ENCODE measurements at regions not wholly inside any gene's neighbourhood (a gene's known extent, or its start where the extent isn't known, plus 50 kb on each side); places are given as distances from the start of the nearest gene placed in this dataset.
"Not testable (repeated sequence)": the region's sequence is repeated elsewhere in the genome, so short reads cannot be mapped to it uniquely, and the experiment has no call there.

- no peak for DNase-seq
Measured at GRCh38 chr5:125660231-125660895, 762.8 kb upstream of the GRAMD2B start.

- no peak for DNase-seq
Measured at GRCh38 chr5:125661584-125661983, 761.6 kb upstream of the GRAMD2B start.

- DNase-seq = no peak
Measured at GRCh38 chr5:125668884-125669283, 754.3 kb upstream of the GRAMD2B start.

DNA sequence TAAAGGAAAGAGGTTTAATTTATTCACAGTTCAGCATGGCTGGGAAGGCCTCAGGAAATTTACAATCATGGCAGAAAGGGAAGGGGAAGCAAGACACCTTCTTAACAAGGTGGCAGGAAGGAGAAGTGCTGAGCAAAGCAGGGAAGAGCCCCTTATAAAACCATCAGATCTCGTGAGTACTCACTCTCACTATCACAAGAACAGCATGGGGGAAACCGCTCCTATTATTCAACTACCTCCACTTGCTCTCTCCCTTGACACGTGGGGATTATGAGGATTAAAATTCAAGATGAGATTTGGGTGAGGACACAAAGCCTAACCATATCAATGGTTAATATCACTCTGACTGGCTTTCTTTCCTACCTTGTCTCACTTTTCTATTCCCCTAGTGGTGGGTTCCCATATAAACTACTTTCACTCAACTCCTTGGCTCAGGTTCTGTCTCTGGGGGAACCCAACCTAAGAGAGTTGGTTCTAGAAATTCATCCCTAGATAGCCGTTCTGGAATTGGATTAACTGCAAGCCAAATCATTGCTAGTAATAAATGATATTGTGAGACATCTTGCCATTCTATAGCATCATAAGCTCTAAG lies 749.8 kb upstream of the GRAMD2B start:
- no peak for DNase-seq

- no peak for DNase-seq
Measured at GRCh38 chr5:125679522-125679921, 743.7 kb upstream of the GRAMD2B start.

DNA sequence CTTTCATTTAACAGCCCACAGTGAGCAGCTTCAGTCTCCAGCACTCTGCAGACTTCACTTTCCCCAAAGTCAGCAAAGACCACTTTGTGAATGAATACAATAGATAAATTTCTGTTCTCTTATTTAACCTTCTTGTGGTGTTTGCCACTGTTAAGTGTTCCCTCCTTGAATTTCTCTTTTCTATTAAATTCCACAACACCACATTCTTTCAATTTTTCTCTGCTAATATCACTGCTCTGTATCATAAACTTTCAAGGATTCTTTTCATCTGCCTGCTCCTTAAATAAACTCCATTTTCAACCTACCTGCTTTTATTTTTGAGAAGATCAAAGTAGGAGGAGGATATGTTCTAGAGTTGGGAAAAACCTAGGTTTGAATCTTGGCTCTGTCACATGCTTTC lies 739.5 kb upstream of the GRAMD2B start:
- DNase-seq = no peak

- no peak for DNase-seq
Measured at GRCh38 chr5:125685771-125686170, 737.4 kb upstream of the GRAMD2B start.

- DNase-seq = not testable (repeated sequence)
Measured at GRCh38 chr5:125691738-125692530, 731.3 kb upstream of the GRAMD2B start.

DNA sequence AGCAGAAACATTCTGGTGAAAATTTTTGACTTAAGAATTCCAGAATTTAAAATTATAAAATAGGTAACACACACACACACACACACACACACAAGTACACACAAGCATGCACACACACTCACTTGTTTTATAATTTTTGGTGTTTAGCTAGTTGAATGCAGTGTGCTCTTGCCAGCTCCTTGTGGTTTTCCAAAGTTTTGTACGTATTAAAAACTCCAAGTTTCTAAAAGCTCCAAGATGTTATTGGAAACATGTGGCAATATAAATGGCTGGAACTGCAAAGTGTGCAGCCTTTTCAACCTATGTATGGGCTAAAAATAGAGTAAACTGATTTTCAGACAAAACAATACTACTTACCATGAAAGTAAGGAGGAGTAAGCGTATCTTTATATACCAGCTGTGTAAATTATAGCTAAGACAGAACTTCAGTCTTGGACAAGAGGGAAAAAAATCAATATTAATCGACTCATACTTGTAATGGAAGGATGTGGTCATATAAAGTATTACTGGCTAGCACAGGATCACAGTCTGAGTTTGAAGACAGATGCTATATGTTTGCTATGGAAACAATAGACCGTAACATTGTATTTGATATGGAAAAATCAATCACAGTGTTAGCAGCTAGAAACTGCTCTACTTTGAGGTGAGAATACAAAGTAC lies 727.1 kb upstream of the GRAMD2B start:
- no peak for DNase-seq

DNA sequence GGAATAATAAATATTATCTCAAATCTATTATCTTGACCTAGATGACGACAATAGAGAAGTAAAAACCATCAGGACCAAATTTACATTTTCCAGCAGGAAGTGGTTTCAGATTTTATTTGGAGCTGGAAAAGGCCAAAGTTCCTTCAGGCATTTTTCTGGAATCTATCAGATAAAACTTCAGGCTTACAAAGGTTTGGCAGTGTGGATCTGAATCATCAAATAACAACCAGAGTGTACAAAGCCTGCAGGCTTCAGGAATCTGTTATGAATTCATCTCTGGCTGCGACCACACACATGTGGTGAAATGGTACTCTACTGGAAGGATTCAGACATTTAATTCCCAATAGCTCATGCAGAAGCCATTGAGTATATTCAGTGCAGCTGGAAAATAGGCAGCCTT lies 726.4 kb upstream of the GRAMD2B start:
- DNase-seq = no peak

DNA sequence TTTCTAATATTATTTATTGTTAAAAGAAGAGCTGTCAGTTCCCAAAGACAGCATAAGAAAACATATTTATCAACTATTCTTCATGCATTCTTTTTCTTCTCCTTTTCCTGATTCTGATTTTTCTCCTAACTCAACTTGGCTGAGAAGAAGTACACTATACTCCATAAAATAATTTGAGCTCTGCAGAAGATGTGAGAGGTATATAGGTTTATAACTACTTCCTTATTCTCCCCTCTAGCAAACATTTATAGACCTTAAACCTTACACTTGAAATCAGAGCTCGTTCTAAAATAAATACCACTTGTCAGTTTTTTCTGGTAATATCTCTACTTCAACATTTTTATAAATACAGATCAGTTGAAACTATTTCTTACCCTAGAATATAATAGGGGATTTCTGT lies 724.8 kb upstream of the GRAMD2B start:
- DNase-seq = no peak

GRCh38 chr5:125699860-125700259 lies 723.3 kb upstream of the GRAMD2B start:
- peak; percentile 12 for DNase-seq

DNA sequence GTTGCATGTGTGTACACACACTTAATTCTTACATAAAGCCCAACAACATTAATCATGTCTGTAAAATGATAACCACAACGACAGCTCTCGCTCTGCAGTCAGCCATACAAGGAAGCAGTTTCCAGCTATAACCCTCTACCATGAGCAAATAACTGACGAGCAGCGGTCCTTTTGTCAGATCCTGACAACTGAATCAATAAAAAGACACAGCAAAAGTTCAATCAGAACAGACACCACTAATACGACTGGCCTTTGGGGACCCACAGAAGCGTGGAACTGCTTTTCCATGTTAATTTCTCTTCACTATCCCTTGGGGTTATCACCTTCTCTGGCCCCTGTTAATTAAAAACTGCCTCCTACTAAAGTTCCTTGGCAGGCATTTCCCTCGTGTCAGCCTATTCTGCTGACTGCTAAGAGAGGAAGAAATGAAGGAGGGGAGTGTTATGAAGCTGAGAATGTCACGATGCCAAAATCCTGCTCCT lies 722.8 kb upstream of the GRAMD2B start:
- DNase-seq = peak; percentile 6

GRCh38 chr5:125703616-125704015 lies 719.6 kb upstream of the GRAMD2B start:
- no peak for DNase-seq

- no peak for DNase-seq
Measured at GRCh38 chr5:125704888-125705287, 718.3 kb upstream of the GRAMD2B start.

DNA sequence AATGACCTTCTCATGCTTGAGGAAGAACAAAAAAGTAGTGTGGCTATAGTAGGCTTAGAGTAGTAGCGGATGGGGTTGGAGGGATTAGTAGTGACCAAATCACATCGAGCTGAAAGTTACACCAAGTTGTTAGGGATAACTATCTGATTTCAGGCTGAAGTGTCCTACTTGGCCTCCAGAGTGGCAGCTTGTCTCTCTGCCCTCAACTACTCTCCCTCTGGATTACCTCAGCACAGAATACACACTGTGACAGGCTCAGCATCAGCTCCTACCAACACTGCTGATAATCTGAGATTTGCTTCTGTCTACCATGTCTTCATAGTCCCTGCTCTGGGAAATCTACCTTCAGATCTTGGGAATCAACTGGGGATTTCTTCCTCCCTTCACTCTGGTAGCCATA lies 714.6 kb upstream of the GRAMD2B start:
- DNase-seq = no peak

DNA sequence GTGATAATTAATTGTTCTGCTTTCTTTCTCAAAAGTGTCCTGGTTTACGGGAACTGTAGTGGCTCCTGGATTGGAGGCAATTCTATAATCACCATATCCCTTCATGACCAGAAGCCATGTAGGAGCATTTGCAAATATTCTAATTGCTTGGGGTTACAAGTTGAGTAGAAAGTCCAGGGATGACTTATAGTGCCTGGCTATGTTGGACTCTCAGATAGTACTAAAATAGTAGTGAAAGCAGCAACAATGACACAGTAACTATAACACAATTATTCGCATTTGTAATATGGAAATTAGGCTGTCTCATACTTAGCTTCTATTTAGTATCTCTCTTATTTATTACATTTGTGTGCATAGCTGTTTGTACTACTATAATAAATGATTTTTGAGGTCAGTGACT lies 712.5 kb upstream of the GRAMD2B start:
- no peak for DNase-seq

DNA sequence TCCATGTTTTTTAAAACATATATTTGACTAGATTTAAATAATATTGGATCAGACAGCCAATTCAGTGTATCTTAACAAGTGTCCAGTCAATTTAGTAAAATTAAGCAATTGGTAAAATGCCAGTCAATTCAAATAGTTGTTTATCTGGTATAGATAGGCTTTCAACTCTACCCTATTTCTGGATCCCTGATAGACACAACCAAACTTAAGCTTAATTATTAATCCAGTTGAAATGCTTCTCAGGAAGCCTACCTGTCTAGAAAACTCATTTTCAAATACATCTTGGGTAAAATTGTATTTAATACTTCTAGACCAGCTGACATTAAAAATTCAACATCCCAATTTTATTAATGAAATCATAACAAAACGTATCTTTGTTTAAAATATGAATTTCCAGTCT lies 710.8 kb upstream of the GRAMD2B start:
- DNase-seq = no peak

DNA sequence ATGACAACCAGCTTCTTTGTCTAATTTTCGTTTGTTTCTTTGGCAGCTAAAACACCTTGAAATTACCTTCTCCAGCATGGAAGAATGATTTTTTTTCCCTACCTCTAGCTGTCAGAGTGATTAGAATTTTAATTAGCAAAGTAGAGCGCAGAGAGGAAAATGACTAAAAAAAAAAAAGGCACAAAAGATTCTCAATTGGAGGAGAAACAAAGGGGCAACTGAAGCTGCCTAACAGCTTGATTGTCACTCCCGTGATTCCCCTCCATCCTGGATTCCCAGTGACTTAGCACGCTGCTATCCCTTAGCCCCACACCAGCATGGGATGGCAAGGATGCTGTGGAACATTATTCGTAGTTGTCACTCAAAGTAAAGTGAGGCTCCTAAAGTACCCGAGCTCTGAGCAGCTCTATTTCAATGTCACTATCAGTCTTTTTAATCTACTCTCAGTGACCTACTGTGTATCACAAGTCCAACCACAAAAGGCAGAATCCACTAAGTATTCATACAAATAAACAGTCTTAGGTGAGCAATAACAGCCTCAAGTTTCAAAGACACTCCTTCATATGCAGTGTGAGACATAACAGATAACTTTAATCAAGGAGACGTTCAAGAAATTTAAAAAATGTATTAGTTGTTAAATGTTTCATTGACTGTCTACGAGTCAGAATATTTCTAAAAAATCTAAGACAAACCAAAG lies 710.0 kb upstream of the GRAMD2B start:
- DNase-seq = no peak

GRCh38 chr5:125715216-125715615 lies 708.0 kb upstream of the GRAMD2B start:
- DNase-seq = no peak

DNA sequence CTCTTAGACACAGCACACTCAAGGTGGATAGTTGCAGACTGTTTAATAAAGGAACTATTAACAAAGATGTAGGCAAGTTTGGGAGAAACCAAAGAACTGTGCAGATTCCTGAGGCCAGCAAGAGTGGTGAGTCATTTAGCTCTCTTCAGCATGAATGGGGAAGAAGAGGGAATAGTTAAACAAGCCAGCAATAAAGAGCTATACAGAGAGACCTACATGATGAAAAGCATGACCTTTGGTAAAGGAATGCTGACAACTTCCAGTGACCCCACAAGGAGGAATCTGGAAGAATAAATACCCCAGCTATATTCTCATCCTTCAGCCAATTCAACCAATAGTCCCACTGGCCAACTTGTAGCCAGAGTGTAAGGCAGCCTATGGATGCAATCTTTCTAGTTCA lies 706.0 kb upstream of the GRAMD2B start:
- DNase-seq = no peak

DNA sequence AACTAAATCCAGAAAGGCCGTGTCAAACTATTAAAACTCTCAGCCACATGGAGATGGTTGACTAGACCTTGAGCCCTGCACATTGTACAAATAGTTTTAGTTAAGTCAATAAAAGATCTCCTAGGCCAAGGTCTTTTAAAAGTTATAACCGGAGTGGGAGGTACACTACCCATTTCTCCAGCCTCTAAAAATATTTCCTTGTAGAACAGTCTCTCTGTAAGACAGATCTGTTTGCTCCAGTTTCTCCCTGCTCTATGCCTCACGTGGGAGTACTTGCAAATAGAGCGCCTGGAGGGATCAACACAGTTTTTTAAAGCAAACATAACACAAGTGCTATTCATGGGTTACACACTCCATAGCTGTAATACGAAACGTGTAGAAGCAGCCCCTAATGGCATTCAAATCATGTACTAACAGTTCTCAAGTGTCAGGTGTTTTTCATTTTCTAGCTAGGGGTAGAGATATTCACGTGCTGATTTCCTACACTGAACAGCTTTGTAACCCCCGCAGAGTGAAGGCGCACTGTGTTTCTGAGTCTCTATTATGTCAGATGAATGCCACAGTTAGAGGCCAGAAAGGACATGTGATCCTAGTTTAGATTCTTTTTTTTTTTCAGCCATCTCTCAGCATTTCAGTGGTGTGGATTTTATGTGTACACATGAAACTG lies 703.4 kb upstream of the GRAMD2B start:
- peak; percentile 70 for DNase-seq

Measured in DMS79 (cell line).